H1 (cell line): ENCODE measurements at regions not wholly inside any gene's neighbourhood (a gene's known extent, or its start where the extent isn't known, plus 50 kb on each side); places are given as distances from the start of the nearest gene placed in this dataset.

Source experiments
- CTCF ChIA-PET: fragments of 300-600 bp; sonication (Branson Sonifier 250); formaldehyde crosslinking; loops from one replicate; lab custom pipeline; 2021; ENCODE audit not compliant: partially characterized antibody; lab: Charles Lee
- POLR2A ChIA-PET: fragments of 300-600 bp; sonication (Branson Sonifier 250); formaldehyde crosslinking; loops from one replicate; lab custom pipeline; 2021; ENCODE audit warnings: inconsistent platforms; ENCODE audit not compliant: partially characterized antibody; lab: Charles Lee
- DNase-seq, 2 experiments: peaks; one replicate each; pipeline versions ENCODE4 v3.0.0 to v3.0.0-alpha.2; 2010 to 2022; ENCODE audit warnings: low spot score in 2 of 2, low read depth in 1 of 2, mixed read lengths in 1 of 2
- FAIRE-seq: peaks from 2 replicates; lab custom pipeline; 2011; peaks lifted over from hg19 to GRCh38; lab: Jason Lieb, UNC
- H2AFZ ChIP-seq: 2 replicates; pipeline ENCODE4 v1.8.1; 2012; ENCODE audit warnings: low read length, inconsistent platforms
- H2AK5ac ChIP-seq: 2 replicates; pipeline ENCODE4 v1.6.1; 2013; ENCODE audit warnings: low read depth, low read length
- H2BK120ac ChIP-seq: replicated peaks from 2 replicates; pipeline ENCODE3; 2013; ENCODE audit warnings: low read depth, low read length, inconsistent platforms
- H2BK12ac ChIP-seq: 2 replicates; pipeline ENCODE4 v1.6.1; 2013; ENCODE audit warnings: low read depth, low read length
- H2BK15ac ChIP-seq: 2 replicates; pipeline ENCODE4 v1.6.1; 2013; ENCODE audit warnings: low read length
- H2BK20ac ChIP-seq: 2 replicates; pipeline ENCODE4 v1.6.1; 2013; ENCODE audit warnings: low read length
- H2BK5ac ChIP-seq: 2 replicates; pipeline ENCODE4 v1.6.1; 2013; ENCODE audit warnings: low read depth, low read length
- H3K14ac ChIP-seq: 2 replicates; pipeline ENCODE4 v1.6.1; 2013; ENCODE audit warnings: inconsistent platforms; ENCODE audit not compliant: insufficient read length
- H3K18ac ChIP-seq: 2 replicates; pipeline ENCODE4 v1.6.1; 2013; ENCODE audit warnings: low read length; ENCODE audit errors: extremely low read depth
- H3K23ac ChIP-seq: 2 replicates; pipeline ENCODE4 v1.6.1; 2013; ENCODE audit warnings: inconsistent platforms; ENCODE audit not compliant: insufficient read length
- H3K23me2 ChIP-seq: 2 replicates; pipeline ENCODE4 v1.6.1; 2013; ENCODE audit warnings: low read depth, low read length
- H3K27ac ChIP-seq: 2 replicates; pipeline ENCODE4 v1.6.1; 2011; ENCODE audit warnings: low read depth, low read length, inconsistent platforms
- H3K27me3 ChIP-seq, 4 experiments: replicated peaks in 1 of 4; 1 replicate in 1 of 4; 2 replicates in 3 of 4; pipeline versions ENCODE4 v1.6.1 to v1.8.1; 2011 to 2013; ENCODE audit warnings: low read length in 3 of 4, mild to moderate bottlenecking in 3 of 4, inconsistent platforms in 2 of 4, mixed read lengths in 2 of 4, moderate library complexity in 1 of 4; ENCODE audit not compliant: control insufficient read depth in 3 of 4, insufficient read depth in 3 of 4; ENCODE audit errors: extremely low read depth in 1 of 4
- H3K36me3 ChIP-seq, 4 experiments: 2 replicates each; pipeline versions ENCODE4 v1.6.1 to v1.8.1; 2011 to 2013; ENCODE audit warnings: mild to moderate bottlenecking in 4 of 4, low read length in 3 of 4, moderate library complexity in 2 of 4, control low read depth in 1 of 4, inconsistent platforms in 1 of 4; ENCODE audit not compliant: insufficient read depth in 4 of 4, control insufficient read depth in 2 of 4
- H3K4ac ChIP-seq: replicated peaks from 2 replicates; pipeline ENCODE3; 2013; ENCODE audit warnings: low read length, low read depth, mixed read lengths, inconsistent platforms; ENCODE audit not compliant: insufficient read length
- H3K4me1 ChIP-seq, 4 experiments: replicated peaks in 1 of 4; 1 replicate in 1 of 4; 2 replicates in 3 of 4; pipeline versions ENCODE4 v1.6.1 to v1.8.1; 2011 to 2013; ENCODE audit warnings: low read length in 3 of 4, inconsistent platforms in 2 of 4, mixed read lengths in 1 of 4; ENCODE audit not compliant: insufficient read depth in 4 of 4, control insufficient read depth in 3 of 4
- H3K4me2 ChIP-seq, 2 experiments: 2 replicates each; pipeline versions ENCODE4 v1.6.1 to v1.8.1; 2011 to 2013; ENCODE audit warnings: low read depth in 2 of 2, low read length in 2 of 2, control low read depth in 1 of 2, inconsistent platforms in 1 of 2, mild to moderate bottlenecking in 1 of 2; ENCODE audit not compliant: insufficient read depth in 1 of 2
- H3K4me3 ChIP-seq, 4 experiments: fragments of 200-600, 300-600 bp in 1 of 4; sonication (generic), shearing (Covaris generic), sonication (Bioruptor Twin) in 1 of 4; 2 replicates each; pipeline versions ENCODE4 v1.5.1 to v1.8.1; 2011 to 2016; ENCODE audit warnings: low read length in 4 of 4, low read depth in 3 of 4, control low read depth in 2 of 4, inconsistent platforms in 2 of 4, mild to moderate bottlenecking in 2 of 4, mixed read lengths in 1 of 4, moderate library complexity in 1 of 4; ENCODE audit not compliant: insufficient read depth in 2 of 4; ENCODE audit errors: extremely low read depth in 1 of 4
- H3K56ac ChIP-seq: replicated peaks from 2 replicates; pipeline ENCODE3; 2013; ENCODE audit warnings: low read depth, mild to moderate bottlenecking, mixed read lengths, low read length, inconsistent platforms; ENCODE audit not compliant: insufficient read length
- H3K79me1 ChIP-seq: 2 replicates; pipeline ENCODE4 v1.6.1; 2013; ENCODE audit warnings: low read depth, low read length, control low read depth
- H3K79me2 ChIP-seq, 2 experiments: 2 replicates each; pipeline versions ENCODE4 v1.6.1 to v1.8.1; 2012 to 2013; ENCODE audit warnings: low read length in 2 of 2, mild to moderate bottlenecking in 2 of 2, inconsistent platforms in 1 of 2; ENCODE audit not compliant: insufficient read depth in 2 of 2, control insufficient read depth in 1 of 2
- H3K9ac ChIP-seq, 4 experiments: replicated peaks in 1 of 4; 1 replicate in 1 of 4; 2 replicates in 3 of 4; pipeline versions ENCODE4 v1.6.1 to v1.8.1; 2011 to 2013; ENCODE audit warnings: low read depth in 3 of 4, low read length in 3 of 4, control low read depth in 2 of 4, mild to moderate bottlenecking in 2 of 4, moderate library complexity in 2 of 4, inconsistent platforms in 1 of 4; ENCODE audit errors: extremely low read depth in 1 of 4
- H3K9me3 ChIP-seq, 2 experiments: 2 replicates each; pipeline versions ENCODE4 v1.6.1 to v1.8.1; 2012 to 2013; ENCODE audit warnings: mild to moderate bottlenecking in 2 of 2, moderate library complexity in 2 of 2, control low read depth in 1 of 2, inconsistent platforms in 1 of 2, low read depth in 1 of 2, low read length in 1 of 2, mixed read lengths in 1 of 2; ENCODE audit not compliant: insufficient read depth in 2 of 2
- H4K20me1 ChIP-seq, 2 experiments: replicated peaks in 1 of 2; 2 replicates each; pipeline versions ENCODE3 to v1.8.1; 2011 to 2013; ENCODE audit warnings: inconsistent platforms in 2 of 2, low read length in 2 of 2, mild to moderate bottlenecking in 1 of 2; ENCODE audit not compliant: insufficient read depth in 2 of 2, control insufficient read depth in 1 of 2
- H4K5ac ChIP-seq: 2 replicates; pipeline ENCODE4 v1.6.1; 2013; ENCODE audit warnings: low read length, low read depth, mixed read lengths, inconsistent platforms; ENCODE audit not compliant: insufficient read length
- H4K8ac ChIP-seq: 2 replicates; pipeline ENCODE4 v1.8.0; 2013; ENCODE audit warnings: mild to moderate bottlenecking, moderate library complexity, low read length, inconsistent platforms; ENCODE audit not compliant: insufficient read depth; ENCODE audit errors: extremely low read depth
- H4K91ac ChIP-seq: replicated peaks from 2 replicates; pipeline ENCODE3; 2013; ENCODE audit warnings: low read length, mixed read lengths, inconsistent platforms; ENCODE audit not compliant: insufficient read length
- HDAC2 ChIP-seq, 2 experiments: fragments of 300-600 bp in 1 of 2; sonication (generic) in 1 of 2; IDR thresholded peaks; 2 replicates each; pipeline ENCODE4 v1.6.1; 2011 to 2012; ENCODE audit warnings: low read depth in 2 of 2, low read length in 2 of 2, mild to moderate bottlenecking in 2 of 2, moderate library complexity in 2 of 2, borderline replicate concordance in 1 of 2, inconsistent platforms in 1 of 2
- RAD21 ChIP-seq, 2 experiments: IDR thresholded peaks in 1 of 2; conservative IDR thresholded peaks in 1 of 2; 2 replicates each; pipeline ENCODE4 v1.6.1; 2011; ENCODE audit warnings: low read depth in 2 of 2, low read length in 2 of 2, improper control_type of control experiment in 1 of 2, inconsistent platforms in 1 of 2, mild to moderate bottlenecking in 1 of 2, moderate library complexity in 1 of 2
- WGBS, 2 experiments: shearing (Covaris generic) in 1 of 2; methylation state at CpG; one replicate each; pipeline versions ENCODE4 v1.1.6 to v1.1.7; 2013 to 2015; ENCODE audit warnings: low lambda C conversion rate in 2 of 2, mixed read lengths in 2 of 2, inconsistent platforms in 1 of 2, low coverage in 1 of 2, missing lambda C conversion rate in 1 of 2; ENCODE audit not compliant: insufficient replicate concordance in 2 of 2, insufficient coverage in 1 of 2, insufficient read length in 1 of 2; ENCODE audit errors: extremely low coverage in 1 of 2, missing lambda C conversion rate in 1 of 2; 5-methylcytosine and 5-hydroxymethylcytosine counted together

DNA sequence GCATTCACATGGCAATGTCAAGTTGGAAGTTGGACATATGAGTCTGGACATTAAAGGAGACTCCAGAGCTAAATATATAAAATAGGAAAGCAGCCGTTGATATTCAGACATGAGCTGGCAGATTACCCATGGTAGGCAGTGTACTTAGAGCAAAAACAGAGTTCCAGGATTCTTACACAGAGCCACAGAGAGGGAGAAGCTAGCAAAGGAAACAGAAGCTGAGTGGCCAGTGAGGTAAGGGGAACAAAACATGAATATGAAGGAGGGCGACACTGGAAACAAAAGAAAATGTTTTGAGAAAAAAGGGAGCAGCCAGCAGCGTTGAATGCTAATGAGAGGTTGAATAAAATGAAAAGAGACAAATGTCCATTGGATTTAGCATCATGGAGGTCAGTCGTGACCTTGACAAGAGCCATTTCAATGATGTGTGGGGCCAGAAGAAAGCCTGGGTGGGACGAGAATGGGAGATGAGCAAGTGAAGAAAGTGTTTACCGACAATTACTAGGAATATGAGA, 198.4 kb downstream of the POU4F1 start:
- H3K79me1 ChIP-seq = no peaks in the 10 kb centered on the region
- POLR2A ChIA-PET = no interaction called here

More for the DNA sequence above, 198.4 kb downstream of the POU4F1 start:
- H2BK12ac ChIP-seq = no peak overlapping the region
- H4K5ac ChIP-seq = no peak overlapping the region
- no peak overlapping the region for H3K27ac ChIP-seq
- H4K20me1 ChIP-seq = no peaks in the 10 kb centered on the region
- H2BK120ac ChIP-seq = no peak overlapping the region
- no peak overlapping the region for H3K4me2 ChIP-seq
- DNase-seq (no peak), FAIRE-seq (no peak)
- CTCF ChIA-PET = interaction anchor here (1.6 to 2.1 kb wide), 3 partner anchors 11 to 18 kb away, joined by 3 to 4 read pairs (median 4); no protein-coding TSS in a partner anchor
- H3K23ac ChIP-seq = no peak overlapping the region
- H3K9me3 ChIP-seq = no peaks in the 10 kb centered on the region
- no peak overlapping the region for H2AK5ac ChIP-seq
- no peaks in the 10 kb centered on the region for H3K79me2 ChIP-seq
- H2BK15ac ChIP-seq = no peak overlapping the region
- H2BK5ac ChIP-seq = no peak overlapping the region
- H3K36me3 ChIP-seq = no peaks in the 10 kb centered on the region
- H3K9ac ChIP-seq = no peak overlapping the region
- H3K18ac ChIP-seq = no peak overlapping the region
- 84% methylated on average over 6 of the region's 6 CpGs; no CpG with 5 or more reads in 1 of the 2 experiments for WGBS, 2 experiments
- no peak overlapping the region for H4K8ac ChIP-seq
- H2BK20ac ChIP-seq = no peak overlapping the region
- no peaks in the 10 kb centered on the region for H3K27me3 ChIP-seq
- H3K23me2 ChIP-seq = no peaks in the 10 kb centered on the region
- H3K4me3 ChIP-seq = no peak overlapping the region
- H3K4ac ChIP-seq = no peak overlapping the region
- no peak overlapping the region for H2AFZ ChIP-seq
- peaks cover 0 to 2% (median 0%) of the 10 kb centered on the region in 4 experiments; a peak in 1 of 7 replicates for H3K4me1 ChIP-seq
- H3K14ac ChIP-seq = no peak overlapping the region
- no peak overlapping the region for H4K91ac ChIP-seq
- TF ChIP-seq RAD21 (IDR thresholded peaks at IDR 0.05 in 1 of 2, conservative IDR thresholded peaks at IDR 0.05 in 1 of 2; ENCODE audit: low read depth in 2 of 2, low read length in 2 of 2) (no peak), HDAC2 (IDR thresholded peaks at IDR 0.05; ENCODE audit: borderline replicate concordance in 1 of 2, low read depth in 2 of 2, low read length in 2 of 2) (no peak)
- TF ChIP-seq, all 59 proteins: peak for 0
- no peak overlapping the region for H3K56ac ChIP-seq
